GM18498 (cell line): ENCODE measurements at regions not wholly inside any gene's neighbourhood (a gene's known extent, or its start where the extent isn't known, plus 50 kb on each side); places are given as distances from the start of the nearest gene placed in this dataset.

Source experiments
- ATAC-seq: cut with Tn5 transposase; IDR thresholded peaks from one replicate; pipeline ENCODE4 v1.9.1; 2021; ENCODE audit warnings: mild to moderate bottlenecking, moderate library complexity; ENCODE audit not compliant: unreplicated experiment

DNA sequence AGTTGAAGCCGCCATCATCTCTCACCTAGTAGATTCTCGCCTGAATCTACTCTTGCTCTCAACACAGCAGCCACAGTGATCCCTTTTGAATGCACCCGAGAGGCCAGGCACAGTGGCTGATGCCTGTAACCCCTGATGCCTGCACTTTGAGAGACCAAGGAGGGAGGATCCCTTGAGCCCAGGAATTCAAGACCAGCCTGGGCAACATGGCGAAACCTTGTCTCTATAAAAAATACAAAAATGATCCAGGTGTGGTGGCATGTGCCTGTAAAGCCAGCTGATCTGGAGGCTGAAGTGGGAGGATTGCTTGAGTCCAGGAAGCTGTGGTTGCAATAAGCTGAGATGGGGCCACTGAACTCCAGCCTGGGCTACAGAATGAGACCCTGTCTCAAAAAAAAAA lies 60.3 kb upstream of the EML4 start:
- ATAC-seq = no peak

DNA sequence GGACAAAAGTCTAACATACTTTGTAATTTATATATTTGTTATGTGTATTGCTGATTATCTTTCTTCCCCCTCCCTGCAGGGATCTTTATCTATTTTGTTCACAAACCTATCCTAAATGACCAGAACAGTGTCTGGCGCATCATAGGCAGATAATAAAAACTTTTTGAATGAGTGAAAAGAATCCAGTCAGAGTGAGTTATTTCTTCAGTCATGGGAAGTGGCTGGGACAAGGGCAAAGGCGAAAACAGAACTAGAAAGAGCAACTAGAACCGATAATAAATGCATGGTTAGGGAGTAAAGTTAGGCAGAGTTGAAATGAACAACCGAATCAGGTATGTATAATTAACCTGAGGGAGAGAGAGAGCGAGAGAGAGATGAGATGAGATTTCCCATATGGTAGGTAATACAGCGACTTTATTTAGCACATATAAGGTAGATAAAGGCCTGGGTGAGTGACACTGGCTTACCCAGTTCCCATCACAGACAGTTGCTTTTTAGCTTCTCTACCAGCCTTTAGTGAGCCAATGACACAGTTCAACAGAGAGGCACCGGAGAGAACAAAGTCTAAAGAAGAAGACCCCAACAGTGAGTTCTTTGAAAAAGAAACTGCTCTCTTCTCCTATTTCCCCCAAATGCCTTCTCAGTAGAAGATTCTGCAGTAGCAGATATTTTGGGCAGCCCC lies 59.1 kb upstream of the EML4 start:
- no peak for ATAC-seq

DNA sequence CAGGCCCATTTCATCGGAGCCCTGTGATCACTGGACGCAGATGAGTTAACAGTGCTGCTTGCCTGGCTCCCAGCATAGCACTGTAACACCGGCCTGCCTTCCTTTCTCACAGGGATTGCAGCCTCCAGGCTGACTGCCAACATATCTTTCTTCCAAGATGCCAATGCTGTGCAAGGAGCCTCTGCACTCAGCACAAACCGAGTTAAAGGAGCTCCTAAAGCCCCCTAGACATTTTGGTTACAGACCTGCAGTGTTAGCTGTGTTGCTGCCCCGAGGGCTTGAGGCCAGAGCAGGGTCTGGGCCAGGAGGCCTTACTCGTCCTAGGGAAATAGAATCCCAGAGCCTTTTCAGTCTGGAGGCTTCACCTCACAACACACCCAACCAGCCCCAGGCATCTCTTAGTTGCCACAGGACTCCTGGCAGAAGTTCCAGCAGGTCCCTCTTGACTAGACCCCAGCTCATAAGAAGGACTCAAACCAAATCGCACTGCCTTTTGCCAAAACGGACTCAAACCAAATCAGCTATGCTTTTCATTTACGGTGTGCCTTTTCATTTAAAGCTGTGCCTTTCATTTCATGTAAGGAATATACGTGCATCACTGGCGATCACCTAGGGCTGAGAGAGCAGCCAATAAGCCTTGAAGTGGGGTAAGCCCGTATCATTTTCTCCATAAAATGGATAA lies 58.4 kb upstream of the EML4 start:
- no peak for ATAC-seq

DNA sequence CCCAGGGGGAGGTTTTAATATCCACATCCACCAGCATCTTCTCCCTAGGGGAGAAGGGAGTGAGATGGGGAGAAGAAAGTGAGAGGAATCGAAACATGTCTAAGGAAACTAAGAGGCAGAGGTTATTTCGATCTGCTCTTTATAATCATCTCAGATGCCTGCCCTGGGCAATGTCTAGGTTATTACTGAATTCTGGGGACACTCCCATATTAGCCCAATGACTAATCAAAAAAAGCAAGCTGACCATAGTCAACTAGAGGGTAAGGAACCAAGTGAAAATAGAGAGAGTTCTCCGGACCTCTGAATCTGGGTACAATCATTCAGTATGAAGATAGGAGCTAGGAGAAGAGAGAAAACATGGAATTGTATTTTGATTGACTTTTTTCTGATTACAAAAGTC lies 56.7 kb upstream of the EML4 start:
- ATAC-seq = no peak

DNA sequence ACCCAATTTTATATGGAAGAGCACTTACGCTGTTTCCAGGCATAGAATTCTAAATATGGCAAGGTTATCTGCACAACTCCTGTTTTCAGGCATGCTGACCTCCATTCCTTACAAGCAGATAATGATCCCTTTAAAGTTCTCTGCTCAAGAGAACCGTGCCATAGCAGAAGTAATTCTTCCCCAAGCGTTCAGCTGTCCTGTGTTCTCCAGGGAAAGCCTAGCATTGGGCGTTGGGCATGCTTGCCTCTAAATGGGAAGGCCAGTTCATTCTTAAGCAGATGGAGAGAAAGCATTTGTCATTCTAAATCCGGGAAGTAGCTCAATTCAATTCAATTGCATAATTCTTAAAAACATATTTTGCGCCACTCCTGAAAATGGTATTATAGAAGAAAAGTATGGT lies 55.7 kb upstream of the EML4 start:
- ATAC-seq = no peak

DNA sequence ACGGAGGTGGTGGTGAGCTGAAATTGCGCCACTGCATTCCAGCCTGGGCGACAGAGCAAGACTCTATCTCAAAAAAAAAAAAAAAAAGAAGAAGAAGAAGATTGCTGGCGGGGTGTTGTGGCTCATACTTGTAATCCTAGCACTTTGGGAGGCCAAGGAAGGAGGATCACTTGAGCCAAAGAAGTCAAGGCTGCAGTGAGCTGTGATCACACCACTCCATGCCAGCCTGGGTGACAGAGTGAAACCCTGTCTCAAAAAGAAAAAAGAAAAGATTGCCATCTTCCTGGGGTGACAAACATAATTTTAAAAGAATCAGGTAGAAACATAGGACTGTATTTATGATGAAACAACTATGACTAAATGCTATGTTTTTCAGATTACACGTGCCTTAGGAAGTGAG lies 55.1 kb upstream of the EML4 start:
- ATAC-seq = no peak

DNA sequence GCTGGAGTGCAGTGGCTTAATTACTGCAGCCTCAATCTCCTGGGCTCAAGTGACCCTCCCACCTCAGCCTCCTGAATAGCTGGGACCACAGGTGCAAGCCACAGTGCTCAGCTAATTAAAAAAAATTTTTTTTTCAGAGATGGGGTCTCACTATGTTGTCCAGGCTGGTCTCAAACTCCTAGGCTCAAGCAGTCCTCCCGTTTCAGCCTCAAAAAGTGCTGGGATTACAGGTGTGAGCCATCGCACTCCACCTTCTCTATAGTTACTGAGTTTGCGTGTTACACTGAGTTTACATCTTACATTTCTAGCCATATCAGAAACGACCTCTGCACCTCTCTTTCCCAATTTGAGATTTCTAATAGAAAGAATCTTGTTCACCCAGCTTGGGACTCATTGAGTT lies 53.6 kb upstream of the EML4 start:
- no peak for ATAC-seq

DNA sequence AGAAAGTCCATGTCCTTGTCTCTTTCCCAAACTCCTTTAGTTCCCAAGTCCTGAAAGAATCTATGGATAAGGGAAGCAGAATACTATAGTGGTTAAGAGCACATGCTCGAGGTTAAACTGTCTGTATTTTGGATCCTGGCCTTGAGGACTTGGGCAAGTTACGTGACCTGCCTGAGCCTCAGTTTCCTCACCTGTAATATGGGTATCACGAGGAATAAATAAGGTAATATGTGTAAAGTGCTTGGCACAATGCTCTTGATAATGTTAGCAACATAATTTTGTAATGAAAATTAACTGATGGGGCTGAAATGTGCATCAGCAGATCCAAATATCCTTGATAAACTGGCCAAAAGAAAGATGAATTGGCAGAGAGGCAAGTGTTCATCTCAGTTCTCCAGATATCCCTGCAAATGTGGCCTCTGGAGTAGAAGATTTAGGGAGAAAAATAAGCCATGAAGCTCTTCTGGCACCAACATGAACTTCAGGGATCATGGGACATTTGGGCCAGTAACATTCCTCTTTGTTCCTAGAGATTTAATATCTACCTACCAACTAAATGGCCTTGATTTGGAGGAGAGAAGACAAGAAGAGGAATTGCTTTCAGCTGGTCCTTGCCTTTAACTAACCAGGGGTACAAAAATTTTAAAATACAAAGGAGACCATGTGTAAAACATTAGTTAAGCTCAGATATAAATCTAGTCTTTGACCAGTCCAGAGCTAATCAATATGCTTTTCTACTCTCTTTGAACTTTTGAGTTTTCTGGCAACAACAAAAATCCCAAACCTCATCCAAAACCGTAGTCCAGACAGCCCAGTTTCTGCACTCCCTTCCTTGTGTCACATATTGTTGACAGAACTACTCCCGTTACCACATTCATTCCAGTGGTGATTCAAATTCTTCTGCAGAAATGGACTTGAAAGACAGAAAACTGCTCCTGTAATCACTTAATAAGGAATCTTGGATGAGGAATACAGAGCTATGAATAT lies 52.7 kb upstream of the EML4 start:
- ATAC-seq = no peak

DNA sequence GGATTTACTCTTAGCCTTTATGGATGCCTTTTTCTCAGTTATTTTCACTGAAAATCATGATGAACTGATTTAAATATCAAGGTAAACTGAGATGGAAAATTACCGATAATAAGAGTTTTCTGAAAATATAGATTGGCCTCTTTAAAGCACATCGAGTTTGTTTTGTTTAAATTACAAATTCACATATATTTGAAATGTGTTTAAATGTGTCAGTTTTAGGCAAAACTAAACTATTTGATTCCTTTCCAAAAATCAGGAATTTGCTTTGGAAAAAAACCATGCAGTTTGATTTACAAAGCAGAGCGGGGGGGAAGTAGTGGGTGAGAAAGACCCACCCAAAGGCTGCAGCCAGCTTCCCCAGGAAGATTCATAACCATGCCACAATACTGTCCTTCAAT lies 52.0 kb upstream of the EML4 start:
- no peak for ATAC-seq

DNA sequence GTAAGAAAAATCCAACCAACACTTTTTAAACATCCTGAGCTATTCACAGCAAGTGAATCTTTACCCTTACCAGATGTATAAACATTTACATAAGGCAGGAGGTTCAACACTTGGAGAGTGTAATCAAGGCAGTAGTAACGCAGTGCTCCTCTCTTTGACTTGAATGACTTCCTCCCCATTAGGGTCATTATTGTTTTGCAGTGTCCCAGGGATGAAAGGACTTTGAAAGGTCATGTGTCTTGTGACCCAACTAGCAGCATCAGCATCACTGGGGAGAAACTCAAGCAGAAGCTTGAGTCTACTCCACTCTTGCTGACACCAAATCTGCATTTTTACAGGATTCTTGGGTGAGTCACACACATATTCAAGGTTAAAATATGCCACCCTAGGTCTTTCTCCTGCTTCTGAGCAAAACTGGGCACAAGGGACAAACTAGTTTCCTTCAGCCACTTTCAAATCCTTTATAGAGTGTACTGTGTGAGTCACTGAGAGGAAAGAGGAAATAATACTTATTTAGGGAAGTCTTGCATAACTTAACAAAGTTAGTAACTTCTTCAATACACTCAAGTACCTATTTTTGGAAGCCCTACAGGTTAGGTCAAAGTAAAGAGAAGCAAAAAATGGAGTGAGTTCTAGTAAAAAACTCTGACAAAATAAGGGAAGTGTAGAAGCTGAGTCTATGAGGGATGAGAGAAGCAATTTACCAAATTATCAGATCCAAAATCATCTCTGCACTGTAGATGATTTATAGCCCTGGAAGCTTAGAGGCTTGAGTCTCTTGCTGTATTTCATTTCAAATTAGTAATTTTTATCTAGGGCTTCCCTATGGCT lies 51.0 kb upstream of the EML4 start:
- ATAC-seq = peak; percentile 86

DNA sequence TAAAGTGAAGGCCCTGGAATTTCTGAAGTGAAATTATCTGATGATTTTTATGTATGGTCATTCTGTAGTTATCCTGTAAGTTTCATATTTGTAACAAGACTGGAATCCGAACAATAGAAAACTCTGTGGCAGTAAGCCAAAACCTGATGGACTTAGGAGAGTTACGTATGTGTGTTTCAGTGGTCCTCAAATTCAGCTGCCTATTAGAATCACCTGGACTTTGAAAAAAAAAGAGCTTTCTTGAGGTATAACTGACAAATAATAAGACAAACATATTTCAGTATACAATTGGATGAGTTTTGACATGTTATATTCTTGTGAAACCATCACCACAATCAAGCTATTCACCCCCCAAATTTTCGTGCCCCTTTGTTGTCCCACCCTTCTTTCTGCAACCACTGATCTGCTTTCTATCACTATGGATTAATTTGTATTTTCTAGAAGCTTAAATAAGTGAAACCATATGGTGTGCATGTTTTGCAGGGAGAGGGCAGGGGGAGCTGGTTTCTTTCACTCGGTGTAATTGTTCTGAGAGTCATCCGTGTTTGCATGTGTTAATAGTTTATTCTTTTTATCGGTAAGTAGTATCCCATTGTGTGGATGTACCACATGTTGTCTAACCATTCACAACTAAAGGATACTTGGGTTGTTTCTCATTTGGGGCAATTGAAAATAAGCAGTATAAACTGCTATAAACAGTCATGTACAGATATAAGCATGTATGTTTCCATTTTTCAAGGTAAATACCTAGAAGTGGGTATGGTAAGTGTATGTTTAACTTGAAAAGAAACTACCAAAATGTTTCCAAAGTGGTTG lies 50.2 kb upstream of the EML4 start:
- no peak for ATAC-seq
